HepG2 (cell line): ENCODE measurements at regions not wholly inside any gene's neighbourhood (a gene's known extent, or its start where the extent isn't known, plus 50 kb on each side); places are given as distances from the start of the nearest gene placed in this dataset.

Experiments used
- ATAC-seq: fragments of 200-7000 bp; cut with Tn5 transposase; 3 replicates; pipeline ENCODE4 v1.9.1; 2020; ENCODE audit warnings: mild to moderate bottlenecking, moderate library complexity
- BruUV-seq: library from RNA; stranded (reverse); fragments of 400-500 nt; replicated peaks from 2 replicates; lab custom pipeline; 2021; lab: Mats Ljungman, UMichigan
- CTCF ChIA-PET: fragments of 300-600 bp; formaldehyde crosslinking; extraction: SDS; loops from one replicate; lab custom pipeline; 2021; ENCODE audit warnings: low total read pairs, inconsistent platforms, low intra/inter-chr PET ratio; lab: Yijun Ruan, JAX
- POLR2A ChIA-PET: fragments of 350-600 bp; sonication (Branson Sonifier 250); formaldehyde crosslinking; loops from one replicate; lab custom pipeline; 2020; ENCODE audit warnings: antibody characterized with exemption, inconsistent platforms; lab: Yijun Ruan, JAX
- DNase-seq: peaks from one replicate; pipeline ENCODE4 v3.0.0-alpha.2; 2015; ENCODE audit warnings: low spot score
- FAIRE-seq: peaks from 3 replicates; lab custom pipeline; 2011; peaks lifted over from hg19 to GRCh38; lab: Jason Lieb, UNC
- H2AFZ ChIP-seq: one replicate; pipeline ENCODE4 v1.6.1; 2011; ENCODE audit warnings: low read length, inconsistent platforms
- H3K27ac ChIP-seq: fragments of 300-600 bp; 3 replicates; pipeline ENCODE4 v1.8.0; 2011; ENCODE audit warnings: mixed run types, mild to moderate bottlenecking, mixed read lengths, low read length, inconsistent platforms; ENCODE audit not compliant: insufficient read depth; ENCODE audit errors: extremely low read length
- H3K27me3 ChIP-seq, 2 experiments: fragments of 200-600 bp in 1 of 2; 2 replicates in 1 of 2; 3 replicates in 1 of 2; pipeline versions ENCODE4 v1.6.0 to v1.8.0; 2011; ENCODE audit warnings: low read length in 2 of 2, mild to moderate bottlenecking in 2 of 2, moderate library complexity in 2 of 2, inconsistent platforms in 1 of 2; ENCODE audit not compliant: insufficient read depth in 2 of 2, control insufficient read depth in 1 of 2
- H3K36me3 ChIP-seq, 2 experiments: fragments of 200-600 bp in 1 of 2; replicated peaks in 1 of 2; 2 replicates in 1 of 2; 3 replicates in 1 of 2; pipeline versions ENCODE4 v1.5.1 to v1.8.0; 2011; ENCODE audit warnings: low read length in 2 of 2, inconsistent platforms in 1 of 2; ENCODE audit not compliant: insufficient read depth in 2 of 2, control insufficient read depth in 1 of 2
- H3K4me1 ChIP-seq: 2 replicates; pipeline ENCODE4 v1.5.1; 2012; ENCODE audit warnings: low read length, inconsistent platforms; ENCODE audit not compliant: insufficient read depth
- H3K4me2 ChIP-seq: 2 replicates; pipeline ENCODE4 v1.6.0; 2011; ENCODE audit warnings: low read depth, low read length, inconsistent platforms
- H3K4me3 ChIP-seq, 3 experiments: fragments of 200-600 bp in 1 of 3; sonication (generic), shearing (Covaris generic) in 1 of 3; replicated peaks in 1 of 3; 2 replicates each; pipeline ENCODE4 v1.5.1; 2011 to 2016; ENCODE audit warnings: low read length in 3 of 3, inconsistent platforms in 2 of 3, low read depth in 2 of 3, mild to moderate bottlenecking in 2 of 3, control low read depth in 1 of 3, mixed read lengths in 1 of 3; ENCODE audit not compliant: insufficient read depth in 1 of 3
- H3K79me2 ChIP-seq: one replicate; pipeline ENCODE4 v1.6.1; 2011; ENCODE audit warnings: low read length, inconsistent platforms; ENCODE audit not compliant: insufficient read depth
- H3K9ac ChIP-seq: 2 replicates; pipeline ENCODE4 v1.6.0; 2011; ENCODE audit warnings: mild to moderate bottlenecking, low read depth, low read length, inconsistent platforms; ENCODE audit not compliant: insufficient read depth
- H3K9me3 ChIP-seq: 2 replicates; pipeline ENCODE4 v1.5.1; 2012; ENCODE audit warnings: mild to moderate bottlenecking, low read length
- H4K20me1 ChIP-seq: 2 replicates; pipeline ENCODE4 v1.6.0; 2011; ENCODE audit warnings: inconsistent platforms, mild to moderate bottlenecking, low read length, moderate library complexity; ENCODE audit not compliant: insufficient read depth
- ADNP ChIP-seq: sonication (generic); formaldehyde crosslinking; IDR thresholded peaks from 2 replicates; pipeline ENCODE4 v1.4.0; 2020; ENCODE audit warnings: missing genetic modification reagents
- HNRNPL ChIP-seq: fragments of 200-400 bp; formaldehyde crosslinking; IDR thresholded peaks from 2 replicates; pipeline ENCODE4 v1.6.1; 2017; ENCODE audit warnings: mild to moderate bottlenecking, low read depth, low read length
- RBM22 ChIP-seq: fragments of 200-400 bp; formaldehyde crosslinking; optimal IDR thresholded peaks from 2 replicates; pipeline ENCODE3; 2017; ENCODE audit warnings: mild to moderate bottlenecking, low read length, moderate library complexity
- ZMAT5 ChIP-seq: sonication (generic); formaldehyde crosslinking; IDR thresholded peaks from 2 replicates; pipeline ENCODE4 v1.5.0; 2020; ENCODE audit warnings: mild to moderate bottlenecking, low read depth, missing genetic modification reagents, borderline replicate concordance
- ZNF557 ChIP-seq: sonication (generic); formaldehyde crosslinking; IDR thresholded peaks from 2 replicates; pipeline ENCODE4 v1.4.0; 2020; ENCODE audit warnings: missing genetic modification reagents
- ZSCAN5A ChIP-seq: sonication (generic); formaldehyde crosslinking; IDR thresholded peaks from 2 replicates; pipeline ENCODE4 v1.8.0; 2022; ENCODE audit warnings: mild to moderate bottlenecking, missing genetic modification reagents, borderline replicate concordance
- WGBS: methylation state at CpG from one replicate; pipeline ENCODE4 v1.1.6; 2017; ENCODE audit warnings: low lambda C conversion rate; 5-methylcytosine and 5-hydroxymethylcytosine counted together
- in situ Hi-C: cut with HindIII; loops from 2 replicates; pipeline ENCODE4 v1.10.0; 2017; ENCODE audit warnings: low pct_unique_long_range_greater_than_20kb; ENCODE audit not compliant: extremely low pct_ligation_motif_present
- intact Hi-C: fragments of 100-400 bp; cut with micrococcal nuclease; formaldehyde crosslinking; loops from one replicate; pipeline ENCODE4 v1.10.0; 2022; ENCODE audit not compliant: unreplicated experiment

GRCh38 chr7:51456431-51457060, 139.9 kb upstream of the COBL start:
- FAIRE-seq (no peak), DNase-seq (no peak), ATAC-seq (no peak)
- in situ Hi-C loops, result no loop called here
- POLR2A ChIA-PET, result no interaction called here
- Histone ChIP-seq H3K4me1 (no peaks in the 10 kb centered on the region), H3K27ac (no peak overlapping the region), H3K4me2 (no peak overlapping the region), H3K4me3 (no peak overlapping the region), H3K9ac (no peak overlapping the region), H3K9me3 (no peaks in the 10 kb centered on the region), H3K27me3 (no peaks in the 10 kb centered on the region), H3K79me2 (no peaks in the 10 kb centered on the region), H3K36me3 (no peaks in the 10 kb centered on the region), H2AFZ (no peak overlapping the region)
- CTCF ChIA-PET, result no interaction called here
- 0% methylated on average over 2 of the region's 2 CpGs for WGBS
- no TSS peak for BruUV-seq
- TF ChIP-seq ZSCAN5A (no peak), ZMAT5 (no peak), ZNF557 (CRISPR knock-in tag) (no peak), ADNP (no peak), RBM22 (no peak)
- TF ChIP-seq, all 625 proteins: peak for 0
- no peaks in the 10 kb centered on the region for H4K20me1 ChIP-seq
- intact Hi-C loops, result no loop called here

- DNase-seq (no peak), ATAC-seq (no peak), FAIRE-seq (no peak)
- H3K4me1 ChIP-seq, result no peaks in the 10 kb centered on the region
- H3K36me3 ChIP-seq, result no peaks in the 10 kb centered on the region
- no peak overlapping the region for H3K4me3 ChIP-seq
- no peaks in the 10 kb centered on the region for H3K79me2 ChIP-seq
- no peak overlapping the region for H2AFZ ChIP-seq
- H3K27me3 ChIP-seq, result peaks cover 0 to 3% of the 10 kb centered on the region in 2 experiments; a peak in 1 of 5 replicates
- H3K9me3 ChIP-seq, result no peaks in the 10 kb centered on the region
- H3K27ac ChIP-seq, result no peak overlapping the region
- intact Hi-C loops, result no loop called here
- ChIA-PET CTCF (no interaction called here), POLR2A (no interaction called here)
- BruUV-seq, result no TSS peak
- no peak overlapping the region for H3K4me2 ChIP-seq
- no peak overlapping the region for H3K9ac ChIP-seq
- 9% methylated on average over 5 of the region's 6 CpGs for WGBS
- TF ChIP-seq HNRNPL, result no peak
- in situ Hi-C loops, result no loop called here
- H4K20me1 ChIP-seq, result no peaks in the 10 kb centered on the region
These were observed 139.3 kb upstream of the COBL start for GRCh38 chr7:51455948-51456347.
